VCaP (cell line): ENCODE measurements at regions not wholly inside any gene's neighbourhood (a gene's known extent, or its start where the extent isn't known, plus 50 kb on each side); places are given as distances from the start of the nearest gene placed in this dataset.

Experiments used
- H3K27ac ChIP-seq: fragments of 450-650 bp; 2 replicates; pipeline ENCODE4 v1.5.1; 2017
- TF ChIP-seq, protein P1 (sequence below): fragments of 450-650 bp; conservative IDR thresholded peaks from 2 replicates; pipeline ENCODE4 v1.5.1; 2017; ENCODE audit warnings: mild to moderate bottlenecking, moderate library complexity

DNA sequence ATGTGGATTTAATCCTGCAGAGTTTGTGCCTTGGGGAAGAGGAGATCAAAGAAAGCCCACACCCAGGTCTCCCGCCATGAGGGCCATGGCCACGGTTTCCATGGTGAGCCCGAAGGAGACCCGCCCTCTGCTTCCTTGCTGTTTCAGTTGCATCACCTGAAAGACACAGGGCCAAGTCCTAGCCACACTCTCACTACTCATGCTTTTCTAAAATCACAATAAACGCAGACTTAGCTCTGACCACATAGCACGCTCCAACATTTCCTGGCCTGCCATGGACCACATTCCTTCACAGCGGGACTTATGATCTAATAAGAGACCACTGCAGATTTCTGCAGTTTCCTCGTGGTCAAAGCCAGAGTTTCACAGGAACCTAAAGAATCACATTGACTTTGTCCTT lies 426.0 kb upstream of the NR3C2 start:
- TF ChIP-seq, protein P1, sequence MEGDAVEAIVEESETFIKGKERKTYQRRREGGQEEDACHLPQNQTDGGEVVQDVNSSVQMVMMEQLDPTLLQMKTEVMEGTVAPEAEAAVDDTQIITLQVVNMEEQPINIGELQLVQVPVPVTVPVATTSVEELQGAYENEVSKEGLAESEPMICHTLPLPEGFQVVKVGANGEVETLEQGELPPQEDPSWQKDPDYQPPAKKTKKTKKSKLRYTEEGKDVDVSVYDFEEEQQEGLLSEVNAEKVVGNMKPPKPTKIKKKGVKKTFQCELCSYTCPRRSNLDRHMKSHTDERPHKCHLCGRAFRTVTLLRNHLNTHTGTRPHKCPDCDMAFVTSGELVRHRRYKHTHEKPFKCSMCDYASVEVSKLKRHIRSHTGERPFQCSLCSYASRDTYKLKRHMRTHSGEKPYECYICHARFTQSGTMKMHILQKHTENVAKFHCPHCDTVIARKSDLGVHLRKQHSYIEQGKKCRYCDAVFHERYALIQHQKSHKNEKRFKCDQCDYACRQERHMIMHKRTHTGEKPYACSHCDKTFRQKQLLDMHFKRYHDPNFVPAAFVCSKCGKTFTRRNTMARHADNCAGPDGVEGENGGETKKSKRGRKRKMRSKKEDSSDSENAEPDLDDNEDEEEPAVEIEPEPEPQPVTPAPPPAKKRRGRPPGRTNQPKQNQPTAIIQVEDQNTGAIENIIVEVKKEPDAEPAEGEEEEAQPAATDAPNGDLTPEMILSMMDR: no peak

DNA sequence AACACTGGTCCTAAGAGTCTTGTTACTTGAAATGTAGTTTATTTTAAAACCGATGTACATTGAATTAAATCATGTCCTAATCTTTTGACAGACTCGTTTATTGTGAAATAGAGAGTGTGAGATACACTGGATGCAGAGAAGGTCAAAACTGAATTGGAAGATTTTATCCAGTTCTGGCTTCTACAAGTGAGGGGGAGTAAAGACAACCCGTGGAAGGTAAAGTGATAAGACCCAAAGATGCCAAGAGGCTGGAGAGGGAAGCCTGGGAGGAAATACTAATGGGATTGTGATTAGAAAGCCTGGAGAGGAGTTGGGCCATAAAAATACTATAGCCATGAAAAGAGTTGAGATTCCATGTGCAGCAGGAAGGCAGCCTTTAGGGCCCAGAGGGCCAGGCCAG lies 424.5 kb upstream of the NR3C2 start:
- H3K27ac ChIP-seq: no peak overlapping the region
- TF ChIP-seq, protein P1: no peak

More for the DNA sequence above, 426.0 kb upstream of the NR3C2 start:
- no peak overlapping the region for H3K27ac ChIP-seq

DNA sequence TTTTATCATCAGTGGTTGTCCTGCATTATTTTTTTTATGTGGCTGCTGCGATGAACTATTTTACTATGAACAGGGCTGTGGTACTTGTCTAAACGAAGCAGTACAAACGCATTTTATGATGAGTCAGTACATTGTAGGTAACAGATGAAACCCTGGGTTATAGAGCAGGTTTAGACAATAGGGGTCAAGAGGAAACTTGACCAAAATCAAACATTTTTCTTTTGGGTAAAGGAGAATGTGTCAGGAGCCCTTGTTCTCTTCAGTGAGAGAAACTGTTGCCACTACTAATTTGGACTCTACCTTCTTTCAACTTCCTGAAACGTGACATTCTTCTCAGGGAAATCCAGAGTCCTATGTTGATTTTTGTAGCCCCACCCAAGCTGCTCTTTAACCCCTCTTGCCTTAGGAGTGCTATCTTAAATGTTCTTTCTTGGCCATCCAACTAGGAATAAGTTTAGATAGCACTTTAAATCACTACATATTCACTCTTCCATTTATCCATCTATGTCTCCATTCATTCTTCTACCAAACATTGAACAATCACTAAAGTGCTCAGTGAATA lies 415.8 kb upstream of the NR3C2 start:
- TF ChIP-seq, protein P1: no peak

DNA sequence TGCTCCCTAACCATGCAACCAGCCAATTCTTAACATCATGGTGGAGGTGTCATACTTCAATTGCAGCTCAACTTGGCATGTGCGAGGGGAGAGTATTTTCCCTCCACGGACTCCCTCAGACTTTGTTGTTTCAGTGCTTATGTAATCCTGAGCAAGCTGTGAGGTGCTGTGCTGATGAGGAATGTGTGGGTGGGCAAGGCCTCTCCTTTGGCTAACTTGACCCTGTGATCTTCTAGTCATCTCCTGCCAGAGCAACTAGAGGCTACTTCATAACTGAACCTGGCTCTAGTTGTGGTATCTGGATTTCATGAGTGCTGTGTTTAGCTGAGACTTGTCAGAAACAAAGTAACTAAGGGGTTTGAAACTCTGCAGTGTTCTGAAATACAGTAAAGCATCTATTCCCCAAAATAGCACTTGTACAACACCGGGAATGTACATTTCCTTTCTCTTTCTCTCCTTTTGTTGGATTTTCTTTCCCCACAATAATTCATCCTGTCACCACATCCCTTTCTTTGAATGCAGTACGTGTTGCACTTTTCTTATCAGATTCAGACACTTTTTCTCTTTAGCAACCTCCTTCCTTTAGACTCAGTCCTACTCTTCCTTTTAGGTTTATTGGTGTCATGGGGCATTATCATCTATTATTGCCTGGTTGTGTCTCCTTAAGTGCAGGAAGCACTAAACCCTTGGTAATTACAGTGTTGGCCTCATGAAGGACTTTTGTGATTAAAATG lies 415.2 kb upstream of the NR3C2 start:
- peak overlapping the region; percentile 23; the same call in 1 of the 2 replicates for H3K27ac ChIP-seq
- TF ChIP-seq, protein P1: no peak

More for the DNA sequence above, 415.8 kb upstream of the NR3C2 start:
- H3K27ac ChIP-seq: peak overlapping the region; percentile 23; the same call in 1 of the 2 replicates

DNA sequence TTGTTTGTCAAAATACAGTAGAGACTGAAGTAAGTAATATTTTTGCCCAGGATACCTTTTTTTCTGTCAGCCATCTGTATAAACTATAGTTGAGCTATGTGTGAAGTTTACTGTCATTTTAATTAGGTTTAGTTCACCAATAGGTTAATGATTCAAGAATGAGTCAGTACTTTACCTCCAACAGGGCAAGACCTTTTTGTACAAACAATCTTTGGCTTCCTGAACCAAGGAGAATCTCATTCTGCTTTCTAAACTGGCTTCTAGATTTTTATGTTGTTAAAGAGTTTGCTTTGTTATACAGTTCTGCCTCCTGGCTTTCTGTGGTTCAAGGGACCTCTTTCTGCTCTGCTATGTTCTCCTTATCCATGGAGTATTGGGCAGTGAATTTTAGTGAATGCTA lies 412.0 kb upstream of the NR3C2 start:
- H3K27ac ChIP-seq: no peak overlapping the region

DNA sequence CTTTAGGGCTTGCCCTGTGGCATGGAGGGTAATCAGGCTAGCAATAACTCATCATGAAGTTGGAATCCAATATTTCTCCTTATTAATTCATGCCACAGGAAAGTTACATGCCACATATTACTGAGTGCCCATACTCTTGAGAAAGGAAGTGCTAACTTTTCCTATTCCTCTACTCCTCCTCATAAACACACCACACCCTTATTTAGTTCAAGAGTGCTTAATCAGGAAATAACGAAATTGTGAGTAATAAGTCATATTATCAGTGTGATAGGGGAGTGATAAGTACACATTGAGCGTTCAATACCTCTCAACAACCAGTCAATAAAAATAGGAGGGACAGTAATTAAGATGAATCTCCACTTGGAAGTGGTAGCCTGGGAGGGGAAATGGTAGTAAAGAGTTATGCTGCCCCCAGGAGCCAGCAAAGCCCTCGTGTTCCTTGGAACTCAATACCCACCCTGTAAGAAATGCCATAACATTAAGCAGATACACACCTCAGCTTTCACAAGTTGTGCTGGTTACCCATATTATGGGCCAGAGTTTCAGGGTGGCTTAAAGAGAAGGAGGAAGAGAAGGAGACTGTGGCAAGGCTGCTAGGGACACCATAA lies 410.0 kb upstream of the NR3C2 start:
- TF ChIP-seq, protein P1: no peak
- H3K27ac ChIP-seq: no peak overlapping the region

More for the DNA sequence above, 412.0 kb upstream of the NR3C2 start:
- TF ChIP-seq, protein P1: no peak

DNA sequence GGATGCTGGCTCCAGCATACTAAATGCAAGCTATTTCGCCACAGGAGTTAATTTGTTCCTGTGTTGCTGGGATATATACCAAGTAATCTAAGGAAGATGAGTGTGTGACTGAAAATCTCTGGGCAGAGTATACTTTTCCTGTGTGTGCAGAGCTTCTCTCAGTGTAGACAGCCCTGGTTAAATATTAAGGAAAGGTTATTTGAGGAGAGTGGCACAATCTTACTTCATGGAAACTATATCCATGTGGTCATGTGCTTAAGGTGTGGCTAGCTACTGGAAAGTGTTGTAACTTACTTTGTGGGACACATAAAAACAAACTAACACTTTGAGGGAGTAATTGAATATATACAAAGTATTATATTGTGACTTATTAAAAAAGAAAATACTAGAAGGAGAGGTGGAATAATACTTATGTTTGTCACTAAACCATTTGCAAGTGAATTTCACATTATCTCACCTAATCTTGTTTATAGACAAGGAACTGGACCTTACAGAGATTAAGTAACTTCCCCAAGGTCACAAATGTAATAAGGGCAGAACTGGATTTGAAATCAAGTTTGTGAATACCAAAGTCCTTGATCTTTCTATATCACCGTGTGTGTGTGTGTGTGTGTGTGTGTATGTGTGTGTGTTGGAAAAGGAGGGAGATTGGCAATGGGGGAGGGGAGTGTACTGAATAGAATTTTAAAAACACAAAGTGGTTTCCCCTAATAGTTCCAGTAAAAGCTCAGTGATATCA lies 408.2 kb upstream of the NR3C2 start:
- H3K27ac ChIP-seq: peak overlapping the region; percentile 31; the same call in 1 of the 2 replicates
- TF ChIP-seq, protein P1: no peak
